HUES48 (cell line): ENCODE measurements at regions not wholly inside any gene's neighbourhood (a gene's known extent, or its start where the extent isn't known, plus 50 kb on each side); places are given as distances from the start of the nearest gene placed in this dataset.

Experiments used
- H3K27ac ChIP-seq: one replicate; pipeline ENCODE4 v1.7.0; 2013; ENCODE audit warnings: low read depth, low read length, inconsistent platforms
- H3K27me3 ChIP-seq: 2 replicates; pipeline ENCODE4 v1.6.1; 2013; ENCODE audit warnings: mild to moderate bottlenecking, low read length; ENCODE audit not compliant: control insufficient read depth, insufficient read depth
- H3K36me3 ChIP-seq: 2 replicates; pipeline ENCODE4 v1.6.1; 2013; ENCODE audit warnings: low read length; ENCODE audit not compliant: control insufficient read depth, insufficient read depth
- H3K4me1 ChIP-seq: 2 replicates; pipeline ENCODE4 v1.6.1; 2013; ENCODE audit warnings: mild to moderate bottlenecking, low read length; ENCODE audit not compliant: control insufficient read depth, insufficient read depth
- H3K4me3 ChIP-seq: 2 replicates; pipeline ENCODE4 v1.5.1; 2013; ENCODE audit warnings: mild to moderate bottlenecking, low read depth, low read length
- H3K9ac ChIP-seq: 2 replicates; pipeline ENCODE4 v1.6.1; 2013; ENCODE audit warnings: mild to moderate bottlenecking, low read depth, low read length, moderate library complexity
- H3K9me3 ChIP-seq: 2 replicates; pipeline ENCODE4 v1.6.1; 2013; ENCODE audit warnings: low read length; ENCODE audit not compliant: control insufficient read depth, insufficient read depth

DNA sequence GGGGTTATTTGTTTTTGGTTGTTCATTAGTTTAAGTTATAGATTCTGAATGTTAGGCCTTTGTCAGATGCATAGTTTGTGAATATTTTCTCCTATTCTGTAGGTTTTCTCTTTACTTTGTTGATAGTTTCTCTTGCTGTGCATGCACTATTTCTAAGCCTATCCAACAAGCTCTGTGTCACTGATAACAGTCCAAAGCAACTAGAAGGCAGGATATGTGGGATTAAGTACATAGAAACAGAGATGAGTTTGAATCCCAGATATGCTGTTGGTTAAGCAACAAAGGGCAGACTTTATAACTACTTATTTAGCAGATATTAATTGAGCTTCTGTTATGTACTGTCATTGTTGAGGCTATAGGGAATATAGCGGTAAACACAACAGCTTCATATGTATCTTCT is 390.4 kb downstream of the INSC start:
- H3K9me3 ChIP-seq: no peaks in the 10 kb centered on the region
- peaks cover 6% of the 10 kb centered on the region; the same call in 1 of the 2 replicates for H3K4me1 ChIP-seq
- H3K4me3 ChIP-seq: no peak overlapping the region
- H3K27me3 ChIP-seq: no peaks in the 10 kb centered on the region
- H3K36me3 ChIP-seq: no peaks in the 10 kb centered on the region
- no peak overlapping the region for H3K9ac ChIP-seq
- H3K27ac ChIP-seq: no peak overlapping the region

DNA sequence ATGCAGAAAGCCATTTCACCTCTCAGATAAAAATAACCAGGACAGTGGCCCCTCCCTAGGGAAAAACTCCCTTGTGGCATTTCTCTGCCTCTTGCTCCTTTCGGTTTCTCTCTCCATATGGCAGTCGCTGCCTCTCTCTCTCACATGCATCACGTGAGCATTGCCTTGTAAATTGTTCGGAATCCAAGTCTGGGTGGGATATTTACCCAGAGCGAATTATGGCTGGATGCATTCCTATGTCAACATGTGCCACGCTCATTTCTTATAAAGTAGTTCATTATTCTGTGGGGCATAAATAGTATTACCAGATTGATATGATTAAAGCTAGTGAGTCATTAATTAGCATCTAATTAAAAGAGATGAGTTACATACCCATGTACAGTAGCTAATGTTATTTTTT is 392.9 kb downstream of the INSC start:
- no peaks in the 10 kb centered on the region for H3K4me1 ChIP-seq
- H3K9me3 ChIP-seq: no peaks in the 10 kb centered on the region
- no peak overlapping the region for H3K4me3 ChIP-seq
- no peaks in the 10 kb centered on the region for H3K36me3 ChIP-seq
- no peak overlapping the region for H3K27ac ChIP-seq
- no peaks in the 10 kb centered on the region for H3K27me3 ChIP-seq
- H3K9ac ChIP-seq: no peak overlapping the region

DNA sequence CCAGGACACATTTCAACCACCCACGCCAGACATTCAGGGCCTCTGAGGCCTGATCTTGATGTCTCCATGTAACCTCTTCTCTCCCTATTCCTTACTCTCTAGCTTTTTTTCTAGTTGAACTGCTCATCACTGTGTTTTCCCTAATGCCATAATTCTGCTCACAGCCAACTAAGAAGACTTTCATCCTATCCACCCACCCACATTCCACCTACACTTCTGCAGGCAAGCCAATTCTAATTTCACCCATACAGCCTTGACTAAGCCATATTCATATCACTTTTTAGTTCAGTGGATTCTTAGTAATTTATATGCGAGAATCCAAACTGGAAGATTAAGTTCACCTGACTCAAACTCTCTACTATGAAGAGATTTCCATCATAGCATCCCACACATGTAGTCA is 394.4 kb downstream of the INSC start:
- no peaks in the 10 kb centered on the region for H3K27me3 ChIP-seq
- H3K4me1 ChIP-seq: no peaks in the 10 kb centered on the region
- no peaks in the 10 kb centered on the region for H3K9me3 ChIP-seq
- H3K9ac ChIP-seq: no peak overlapping the region
- H3K36me3 ChIP-seq: no peaks in the 10 kb centered on the region
- H3K27ac ChIP-seq: no peak overlapping the region
- H3K4me3 ChIP-seq: no peak overlapping the region

DNA sequence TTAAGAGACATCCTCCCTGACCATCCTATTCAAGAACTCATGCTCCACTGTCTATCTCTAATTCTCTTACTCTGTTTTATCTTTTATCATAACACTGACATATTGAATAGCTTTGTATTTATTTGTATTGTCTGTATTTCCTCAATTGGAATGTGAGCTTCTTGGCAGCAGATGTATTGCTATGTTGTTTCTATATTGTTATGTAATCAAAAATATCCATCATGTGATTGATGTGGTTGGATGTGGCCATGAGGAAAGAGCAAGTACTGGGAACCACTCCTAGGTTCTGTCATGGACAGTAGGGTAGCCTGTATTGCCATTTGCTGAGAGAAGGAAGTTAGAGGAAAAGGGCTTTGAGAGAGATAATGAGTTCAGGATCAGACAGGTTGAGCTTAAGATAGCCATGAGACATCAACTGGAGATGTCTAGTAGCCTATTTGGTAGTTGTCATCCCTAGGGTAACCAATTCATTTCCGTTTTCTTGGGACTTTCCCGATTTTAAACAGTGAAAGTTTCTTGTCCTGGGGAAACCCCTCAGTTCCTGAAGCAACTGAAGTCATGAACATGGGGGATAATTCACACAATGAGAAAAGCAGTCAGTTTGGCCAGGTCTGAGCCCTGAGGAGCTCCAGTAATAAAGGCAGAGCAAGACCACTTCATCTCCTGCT is 404.5 kb downstream of the INSC start:
- H3K9ac ChIP-seq: no peak overlapping the region
- H3K27me3 ChIP-seq: no peaks in the 10 kb centered on the region
- peaks cover 10% of the 10 kb centered on the region for H3K4me1 ChIP-seq
- no peaks in the 10 kb centered on the region for H3K36me3 ChIP-seq
- H3K27ac ChIP-seq: no peak overlapping the region
- H3K9me3 ChIP-seq: no peaks in the 10 kb centered on the region
- H3K4me3 ChIP-seq: no peak overlapping the region

DNA sequence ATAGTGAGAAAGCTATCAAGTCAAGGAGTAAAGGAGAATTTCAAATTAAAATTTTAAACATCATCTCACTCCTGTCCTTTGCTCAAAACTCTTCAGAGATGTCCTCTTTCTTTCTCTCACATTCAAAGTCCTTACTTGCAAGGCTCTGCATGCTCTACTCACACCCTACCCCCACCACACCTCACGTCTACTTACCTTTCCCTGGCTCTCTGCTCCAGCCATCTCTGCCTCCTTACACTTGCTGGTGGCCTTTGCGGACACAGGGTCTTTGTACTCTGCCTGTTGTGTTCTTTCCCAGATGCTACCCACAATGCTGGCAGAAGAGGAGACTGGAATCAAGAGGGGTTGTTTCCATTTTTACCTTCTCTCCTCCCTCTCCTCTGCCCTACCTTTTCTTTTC is 405.2 kb downstream of the INSC start:
- no peak overlapping the region for H3K27ac ChIP-seq
- H3K4me3 ChIP-seq: no peak overlapping the region
- no peak overlapping the region for H3K9ac ChIP-seq
- peaks cover 10% of the 10 kb centered on the region for H3K4me1 ChIP-seq
- no peaks in the 10 kb centered on the region for H3K27me3 ChIP-seq
- no peaks in the 10 kb centered on the region for H3K9me3 ChIP-seq
- H3K36me3 ChIP-seq: no peaks in the 10 kb centered on the region

DNA sequence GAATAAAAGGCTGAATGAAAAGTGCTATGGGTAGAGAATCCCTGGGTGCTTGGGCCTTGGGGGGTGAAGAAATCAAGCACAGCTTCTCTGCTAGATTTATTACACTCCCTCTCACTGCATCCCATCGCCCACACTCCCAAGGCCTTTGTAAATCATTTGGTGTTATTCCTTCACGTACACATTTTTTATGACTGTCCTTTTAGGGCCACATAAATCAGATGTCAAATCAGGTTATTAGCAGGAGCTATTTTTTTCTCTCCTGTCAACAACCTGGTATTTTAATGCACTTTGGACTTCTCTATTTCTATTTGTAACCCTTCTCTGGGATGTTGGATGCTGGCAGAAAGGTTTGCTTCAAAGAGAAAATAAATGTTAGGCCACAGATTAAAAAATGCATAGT is 408.8 kb downstream of the INSC start:
- H3K27me3 ChIP-seq: no peaks in the 10 kb centered on the region
- peaks cover 18% of the 10 kb centered on the region for H3K9me3 ChIP-seq
- H3K4me3 ChIP-seq: no peak overlapping the region
- H3K36me3 ChIP-seq: no peaks in the 10 kb centered on the region
- H3K9ac ChIP-seq: no peak overlapping the region
- H3K4me1 ChIP-seq: peaks cover 10% of the 10 kb centered on the region
- no peak overlapping the region for H3K27ac ChIP-seq

DNA sequence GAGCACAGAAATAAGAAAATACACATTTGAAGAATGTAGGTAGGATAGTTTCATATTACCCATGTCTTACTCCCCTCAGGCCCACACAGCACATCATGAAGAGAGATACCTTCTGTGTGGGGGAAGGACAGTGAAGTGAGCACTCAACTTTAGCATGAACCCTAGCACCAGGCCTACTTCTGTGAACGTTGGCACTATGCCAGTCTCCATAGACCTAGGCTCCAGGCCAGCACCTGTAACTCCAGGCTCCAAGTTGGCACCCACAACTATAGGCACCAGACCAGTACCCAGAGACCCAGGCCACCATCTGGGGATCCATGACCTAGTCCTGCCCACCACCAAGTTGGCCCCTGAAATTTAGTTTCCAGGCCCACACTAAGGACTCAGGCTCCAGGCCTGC is 410.9 kb downstream of the INSC start:
- no peak overlapping the region for H3K27ac ChIP-seq
- H3K4me3 ChIP-seq: no peak overlapping the region
- no peaks in the 10 kb centered on the region for H3K27me3 ChIP-seq
- H3K36me3 ChIP-seq: no peaks in the 10 kb centered on the region
- no peaks in the 10 kb centered on the region for H3K4me1 ChIP-seq
- no peak overlapping the region for H3K9ac ChIP-seq
- peaks cover 18% of the 10 kb centered on the region for H3K9me3 ChIP-seq

DNA sequence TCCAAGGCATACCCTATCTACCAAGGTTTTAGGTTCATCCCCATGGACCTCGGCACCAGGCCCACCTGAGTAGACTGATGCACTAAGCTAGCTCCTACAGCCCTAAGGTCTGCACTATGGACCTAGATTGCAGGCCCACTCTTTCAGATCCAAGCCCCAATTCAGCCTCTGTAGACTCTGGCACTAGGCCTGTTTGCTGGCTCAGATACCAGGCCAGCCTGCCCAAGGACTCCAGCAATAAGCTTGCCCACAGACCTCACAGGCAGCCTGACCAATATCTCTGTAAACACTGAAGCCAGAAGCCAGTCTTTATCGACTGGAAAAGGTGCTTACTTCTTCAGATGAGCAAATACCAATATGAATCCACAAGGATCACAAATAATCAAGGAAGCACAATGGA is 411.3 kb downstream of the INSC start:
- H3K27ac ChIP-seq: no peak overlapping the region
- H3K9ac ChIP-seq: no peak overlapping the region
- H3K4me3 ChIP-seq: no peak overlapping the region
- H3K4me1 ChIP-seq: no peaks in the 10 kb centered on the region
- H3K36me3 ChIP-seq: no peaks in the 10 kb centered on the region
- peaks cover 18% of the 10 kb centered on the region for H3K9me3 ChIP-seq
- no peaks in the 10 kb centered on the region for H3K27me3 ChIP-seq

DNA sequence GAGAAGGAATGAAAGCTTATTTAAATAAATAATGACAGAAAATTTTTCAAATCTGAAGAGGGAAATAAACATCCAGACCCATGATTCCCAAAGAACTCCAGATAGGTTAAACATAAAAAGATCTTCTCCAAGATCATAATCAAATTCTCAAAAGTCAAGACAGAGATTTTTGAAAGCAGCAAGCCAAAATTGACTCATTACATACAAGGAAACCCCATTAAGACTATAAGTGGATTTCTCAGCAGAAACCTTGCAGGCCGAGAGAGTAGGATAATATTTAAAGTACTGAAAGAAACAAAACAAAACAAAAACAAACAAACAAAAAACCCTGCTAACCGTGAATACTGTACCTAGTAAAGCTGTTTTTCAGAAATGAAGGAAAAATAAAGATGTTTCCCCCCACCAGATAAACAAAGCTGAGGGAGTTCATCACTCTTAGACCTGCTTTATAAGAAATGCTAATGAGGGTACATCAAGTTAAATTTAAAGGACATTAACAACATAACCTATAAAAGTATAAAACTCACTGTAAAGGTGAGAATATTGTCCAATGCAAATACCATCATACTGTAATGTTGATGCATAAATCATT is 412.2 kb downstream of the INSC start:
- Histone ChIP-seq H3K4me1 (no peaks in the 10 kb centered on the region), H3K27ac (no peak overlapping the region), H3K27me3 (no peaks in the 10 kb centered on the region), H3K9me3 (peaks cover 18% of the 10 kb centered on the region), H3K36me3 (no peaks in the 10 kb centered on the region), H3K4me3 (no peak overlapping the region), H3K9ac (no peak overlapping the region)

DNA sequence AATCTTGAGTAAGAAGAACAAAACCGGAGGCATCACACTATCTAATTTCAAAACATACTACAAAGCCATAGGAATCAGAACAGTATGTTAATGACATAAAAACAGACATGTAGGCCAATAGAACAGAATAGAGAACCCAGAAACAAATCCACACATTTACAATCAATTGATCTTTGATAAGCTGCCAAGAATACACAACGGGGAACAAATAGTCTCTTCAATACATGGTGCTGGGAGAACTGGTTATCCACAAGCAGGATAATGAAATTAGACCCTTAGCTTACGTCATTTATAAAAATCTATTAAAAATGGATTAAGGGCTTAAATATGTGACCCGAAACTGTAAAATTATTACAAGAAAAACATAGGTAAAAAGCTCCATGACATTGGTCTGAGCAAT is 417.7 kb downstream of the INSC start:
- no peaks in the 10 kb centered on the region for H3K4me1 ChIP-seq
- no peaks in the 10 kb centered on the region for H3K27me3 ChIP-seq
- no peaks in the 10 kb centered on the region for H3K36me3 ChIP-seq
- H3K4me3 ChIP-seq: no peak overlapping the region
- no peak overlapping the region for H3K27ac ChIP-seq
- H3K9me3 ChIP-seq: peaks cover 2% of the 10 kb centered on the region; the same call in 1 of the 2 replicates
- no peak overlapping the region for H3K9ac ChIP-seq

DNA sequence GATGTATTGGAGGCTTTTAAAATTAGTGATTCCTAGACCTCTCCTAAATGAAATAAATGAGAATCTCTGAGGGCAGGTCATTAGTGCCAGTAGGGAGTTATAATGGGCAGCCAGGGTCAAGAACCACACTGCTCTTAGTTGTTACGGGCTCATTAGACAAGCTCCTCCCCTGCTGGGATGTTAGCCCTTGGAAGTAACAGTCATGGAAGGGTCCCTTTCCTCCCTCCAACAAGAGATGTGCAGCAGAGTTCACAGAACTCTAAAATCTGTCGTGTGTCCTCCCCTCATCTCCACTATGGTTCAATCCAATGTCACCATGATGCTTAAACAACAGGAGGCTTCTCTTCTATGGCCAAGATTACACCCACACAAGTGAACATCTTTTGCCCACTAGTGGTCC is 419.5 kb downstream of the INSC start:
- Histone ChIP-seq H3K9me3 (no peaks in the 10 kb centered on the region), H3K36me3 (no peaks in the 10 kb centered on the region), H3K9ac (no peak overlapping the region), H3K4me1 (no peaks in the 10 kb centered on the region), H3K27me3 (no peaks in the 10 kb centered on the region), H3K4me3 (no peak overlapping the region), H3K27ac (no peak overlapping the region)
